Urinary bladder (tissue), 3 donors: ENCODE measurements at regions not wholly inside any gene's neighbourhood (a gene's known extent, or its start where the extent isn't known, plus 50 kb on each side); places are given as distances from the start of the nearest gene placed in this dataset.
"Not testable (repeated sequence)": the region's sequence is repeated elsewhere in the genome, so short reads cannot be mapped to it uniquely, and the experiment has no call there.

ENCODE experiments used
- DNase-seq: peaks from one replicate; pipeline ENCODE4 v3.0.0-alpha.2; 2015; ENCODE audit errors: extremely low spot score
- H3K27ac ChIP-seq: one replicate; pipeline ENCODE4 v1.5.1; 2013; ENCODE audit warnings: low read depth, mild to moderate bottlenecking, moderate library complexity
- H3K36me3 ChIP-seq: one replicate; pipeline ENCODE4 v1.6.1; 2013; ENCODE audit warnings: mild to moderate bottlenecking, moderate library complexity; ENCODE audit not compliant: insufficient read depth
- H3K4me1 ChIP-seq: one replicate; pipeline ENCODE4 v1.6.1; 2013; ENCODE audit warnings: mild to moderate bottlenecking, moderate library complexity; ENCODE audit not compliant: insufficient read depth
- H3K4me3 ChIP-seq: one replicate; pipeline ENCODE4 v1.5.1; 2013; ENCODE audit warnings: low read depth, low read length
- WGBS: extraction: QIAGEN DNeasy Blood & Tissue Kit; methylation state at CpG from one replicate; pipeline ENCODE4 v1.1.7; 2013; 5-methylcytosine and 5-hydroxymethylcytosine counted together
- donor health status: healthy with polysubstance abuse.
- donor health status: healthy.

GRCh38 chr3:64368257-64369020 is 143.2 kb upstream of the PRICKLE2 start:
- no peak for DNase-seq
- Histone ChIP-seq H3K4me3 (no peak overlapping the region), H3K4me1 (peaks cover 2% of the 10 kb centered on the region), H3K27ac (no peak overlapping the region), H3K36me3 (no peaks in the 10 kb centered on the region)
- WGBS = 44% methylated on average over 10 of the region's 10 CpGs

- Histone ChIP-seq H3K4me3 (no peak overlapping the region), H3K4me1 (peaks cover 2% of the 10 kb centered on the region), H3K36me3 (no peaks in the 10 kb centered on the region), H3K27ac (no peak overlapping the region)
- no peak for DNase-seq
- WGBS = 94% methylated on average over 5 of the region's 5 CpGs
Observed at GRCh38 chr3:64365877-64366276, 140.6 kb upstream of the PRICKLE2 start.

- no peaks in the 10 kb centered on the region for H3K36me3 ChIP-seq
- WGBS = 94% methylated on average over 1 of the region's 1 CpG
- no peak overlapping the region for H3K27ac ChIP-seq
- no peak overlapping the region for H3K4me3 ChIP-seq
- DNase-seq = no peak
- no peaks in the 10 kb centered on the region for H3K4me1 ChIP-seq
Observed at GRCh38 chr3:64363842-64364241, 138.6 kb upstream of the PRICKLE2 start.

GRCh38 chr3:64361962-64362735 is 136.9 kb upstream of the PRICKLE2 start:
- H3K36me3 ChIP-seq = no peaks in the 10 kb centered on the region
- H3K4me3 ChIP-seq = no peak overlapping the region
- H3K4me1 ChIP-seq = no peaks in the 10 kb centered on the region
- 67% methylated on average over 5 of the region's 5 CpGs for WGBS
- no peak for DNase-seq
- H3K27ac ChIP-seq = no peak overlapping the region

GRCh38 chr3:64361036-64361435 is 135.8 kb upstream of the PRICKLE2 start:
- WGBS = 96% methylated on average over 4 of the region's 4 CpGs

GRCh38 chr3:64360280-64360679 is 135.0 kb upstream of the PRICKLE2 start:
- H3K36me3 ChIP-seq = no peaks in the 10 kb centered on the region
- WGBS = 92% methylated on average over 6 of the region's 6 CpGs
- H3K4me1 ChIP-seq = no peaks in the 10 kb centered on the region
- H3K27ac ChIP-seq = no peak overlapping the region
- H3K4me3 ChIP-seq = no peak overlapping the region
- no peak for DNase-seq

More at GRCh38 chr3:64361036-64361435, 135.8 kb upstream of the PRICKLE2 start:
- H3K4me1 ChIP-seq, H3K36me3 ChIP-seq, H3K27ac ChIP-seq, DNase-seq, H3K4me3 ChIP-seq: not testable (repeated sequence)

- 84% methylated on average over 4 of the region's 4 CpGs for WGBS
- Histone ChIP-seq H3K36me3 (no peaks in the 10 kb centered on the region), H3K27ac (no peak overlapping the region), H3K4me1 (no peaks in the 10 kb centered on the region), H3K4me3 (no peak overlapping the region)
- DNase-seq = no peak
Observed at GRCh38 chr3:64359735-64360134, 134.5 kb upstream of the PRICKLE2 start.

GRCh38 chr3:64358853-64359252 is 133.6 kb upstream of the PRICKLE2 start:
- H3K4me3 ChIP-seq = no peak overlapping the region
- no peaks in the 10 kb centered on the region for H3K4me1 ChIP-seq
- no peaks in the 10 kb centered on the region for H3K36me3 ChIP-seq
- no peak for DNase-seq
- 85% methylated on average over 4 of the region's 4 CpGs for WGBS
- H3K27ac ChIP-seq = no peak overlapping the region

- DNase-seq = no peak
- Histone ChIP-seq H3K36me3 (no peaks in the 10 kb centered on the region), H3K4me1 (no peaks in the 10 kb centered on the region), H3K4me3 (no peak overlapping the region), H3K27ac (no peak overlapping the region)
- WGBS = 48% methylated on average over 4 of the region's 4 CpGs
Observed at GRCh38 chr3:64358176-64358575, 132.9 kb upstream of the PRICKLE2 start.

DNA sequence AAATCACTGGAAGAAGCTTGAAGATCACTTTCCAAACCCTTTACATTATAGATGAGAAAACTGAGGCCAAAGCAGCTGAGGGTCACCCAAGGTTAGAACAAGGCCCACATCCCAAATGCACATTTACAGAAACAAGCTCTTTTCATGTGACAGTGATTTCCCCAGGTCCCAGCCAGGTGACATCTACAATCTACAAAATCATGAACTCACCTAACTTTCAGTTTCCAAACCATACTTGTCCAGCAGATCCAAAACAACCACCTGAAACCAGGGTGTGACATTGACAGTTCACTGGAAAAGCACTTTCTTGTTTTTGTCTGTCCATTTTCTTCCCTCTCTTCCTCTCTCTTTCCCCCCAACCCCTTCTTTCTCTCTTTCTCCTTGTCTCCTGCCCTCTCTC is 132.2 kb upstream of the PRICKLE2 start:
- peak overlapping the region; percentile 40 for H3K27ac ChIP-seq
- H3K4me1 ChIP-seq = no peaks in the 10 kb centered on the region
- no peaks in the 10 kb centered on the region for H3K36me3 ChIP-seq
- H3K4me3 ChIP-seq = no peak overlapping the region
- no peak for DNase-seq

DNA sequence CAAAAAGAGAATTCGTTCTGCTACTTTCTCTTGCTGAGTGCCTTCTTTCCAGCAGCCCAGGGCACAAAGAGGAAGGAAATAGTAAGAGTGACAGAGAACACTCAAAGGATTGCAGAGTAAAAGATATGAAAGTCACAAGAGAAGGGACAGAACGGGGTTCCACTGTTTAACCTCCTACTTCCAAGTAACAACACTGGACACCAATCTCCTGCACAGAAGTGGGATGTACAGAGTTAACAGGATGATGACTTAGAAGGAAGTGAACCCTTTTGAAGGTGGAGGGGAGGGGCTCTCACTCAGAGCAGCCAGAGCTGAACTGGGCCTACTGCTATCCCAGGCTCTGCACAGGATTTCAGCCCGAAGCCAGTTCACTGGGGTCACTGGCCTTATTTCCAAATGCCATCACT is 130.1 kb upstream of the PRICKLE2 start:
- Histone ChIP-seq H3K36me3 (no peaks in the 10 kb centered on the region), H3K27ac (peak overlapping the region; percentile 67), H3K4me3 (no peak overlapping the region), H3K4me1 (no peaks in the 10 kb centered on the region)
- DNase-seq = no peak
- 19% methylated on average over 3 of the region's 3 CpGs for WGBS

GRCh38 chr3:64354956-64355355 is 129.7 kb upstream of the PRICKLE2 start:
- no peaks in the 10 kb centered on the region for H3K4me1 ChIP-seq
- H3K27ac ChIP-seq = peak overlapping the region; percentile 67
- H3K36me3 ChIP-seq = no peaks in the 10 kb centered on the region
- WGBS = 43% methylated on average over 5 of the region's 5 CpGs
- no peak overlapping the region for H3K4me3 ChIP-seq
- DNase-seq = no peak

- no peak for DNase-seq
- H3K4me1 ChIP-seq = no peaks in the 10 kb centered on the region
- H3K4me3 ChIP-seq = no peak overlapping the region
- H3K27ac ChIP-seq = no peak overlapping the region
- no peaks in the 10 kb centered on the region for H3K36me3 ChIP-seq
- WGBS = 79% methylated on average over 5 of the region's 5 CpGs
Observed at GRCh38 chr3:64354221-64354620, 129.0 kb upstream of the PRICKLE2 start.

- Histone ChIP-seq H3K4me1 (no peaks in the 10 kb centered on the region), H3K4me3 (no peak overlapping the region), H3K27ac (no peak overlapping the region), H3K36me3 (no peaks in the 10 kb centered on the region)
- DNase-seq = no peak
- 25% methylated on average over 6 of the region's 6 CpGs for WGBS
Observed at GRCh38 chr3:64353226-64353625, 128.0 kb upstream of the PRICKLE2 start.
